Transverse colon (tissue), 4 donors: ENCODE measurements at regions not wholly inside any gene's neighbourhood (a gene's known extent, or its start where the extent isn't known, plus 50 kb on each side); places are given as distances from the start of the nearest gene placed in this dataset.

Experiments
- DNase-seq: peaks from one replicate; pipeline ENCODE4 v3.0.0-alpha.2; 2019
- H3K27ac ChIP-seq, 4 donors: fragments of 200-600 bp; sonication (generic); 2 replicates each; pipeline ENCODE4 v1.5.1; 2016 to 2018; ENCODE audit warnings: inconsistent platforms in 4 of 4
- H3K27me3 ChIP-seq: fragments of 200-600 bp; sonication (generic); 2 replicates; pipeline ENCODE4 v1.5.1; 2017; ENCODE audit warnings: inconsistent platforms
- H3K36me3 ChIP-seq, 4 donors: fragments of 200-600 bp; sonication (generic); 2 replicates each; pipeline ENCODE4 v1.5.1; 2017 to 2019; ENCODE audit warnings: inconsistent platforms in 4 of 4
- H3K4me1 ChIP-seq, 4 donors: fragments of 200-600 bp; sonication (generic); 2 replicates each; pipeline ENCODE4 v1.5.1; 2017 to 2020; ENCODE audit warnings: inconsistent platforms in 4 of 4
- H3K4me3 ChIP-seq, 4 donors: fragments of 200-600 bp; sonication (generic); 1 replicate in 1 of 4; 2 replicates in 3 of 4; pipeline versions ENCODE4 v1.5.1 to v1.6.1; 2017 to 2019; ENCODE audit warnings: inconsistent platforms in 4 of 4
- H3K9me3 ChIP-seq, 2 donors: fragments of 200-600 bp; sonication (generic); 2 replicates each; pipeline ENCODE4 v1.5.1; 2017 to 2019; ENCODE audit warnings: inconsistent platforms in 2 of 2
- EP300 ChIP-seq: sonication (generic); formaldehyde crosslinking; IDR thresholded peaks from one replicate; pipeline ENCODE4 v1.6.1; 2017; ENCODE audit warnings: antibody characterized with exemption, low read depth
- POLR2A ChIP-seq: fragments of 450-650 bp; IDR thresholded peaks from one replicate; pipeline ENCODE4 v1.6.1; 2016; ENCODE audit warnings: antibody characterized with exemption, mild to moderate bottlenecking, moderate library complexity
- POLR2AphosphoS5 ChIP-seq, 3 donors: sonication (generic); formaldehyde crosslinking; IDR thresholded peaks; one replicate each; pipeline ENCODE4 v1.6.1; 2016; ENCODE audit warnings: antibody characterized with exemption in 3 of 3
- WGBS, 2 donors: methylation state at CpG; one replicate each; pipeline ENCODE4 v1.1.5; 2018; ENCODE audit warnings: low coverage in 1 of 2; 5-methylcytosine and 5-hydroxymethylcytosine counted together
- in situ Hi-C, 4 donors: fragments of 200-750 bp; cut with MboI; loops; one replicate each; pipeline versions ENCODE4 v1.15.0 to v1.15.1; 2017; ENCODE audit warnings: low sequenced_read_pairs in 3 of 4, low pct_ligation_motif_present in 1 of 4, low pct_unique_long_range_greater_than_20kb in 1 of 4
- intact Hi-C: fragments of 100-400 bp; cut with DNase I; formaldehyde crosslinking; loops from one replicate; pipeline ENCODE4 v1.15.1; 2023; ENCODE audit warnings: low total_unique reads
- TF ChIP-seq, protein P1 (sequence below), 5 experiments: fragments of 200-600 bp in 3 of 5; fragments of 450-650 bp in 2 of 5; sonication (generic) in 3 of 5; IDR thresholded peaks; 1 replicate in 2 of 5; 2 replicates in 3 of 5; pipeline ENCODE4 v1.5.1; 2016 to 2017; ENCODE audit warnings: antibody characterized with exemption in 5 of 5, inconsistent platforms in 3 of 5, mild to moderate bottlenecking in 2 of 5, moderate library complexity in 1 of 5

- no peaks in the 10 kb centered on the region for H3K9me3 ChIP-seq
- no peak overlapping the region for H3K27ac ChIP-seq
- H3K4me1 ChIP-seq: no peaks in the 10 kb centered on the region
- in situ Hi-C loops (loop anchor here in 1 of 4 donors (25.0 kb wide), 1 partner anchor 435 kb away; no protein-coding TSS in a partner anchor), intact Hi-C loops (no loop called here)
- no peaks in the 10 kb centered on the region for H3K36me3 ChIP-seq
- H3K4me3 ChIP-seq: no peak overlapping the region
- no peak for DNase-seq
- no peaks in the 10 kb centered on the region for H3K27me3 ChIP-seq
- TF ChIP-seq EP300 (no peak), POLR2A (no peak), POLR2AphosphoS5 (IDR thresholded peaks at IDR 0.05) (no peak)
- TF ChIP-seq, protein P1, sequence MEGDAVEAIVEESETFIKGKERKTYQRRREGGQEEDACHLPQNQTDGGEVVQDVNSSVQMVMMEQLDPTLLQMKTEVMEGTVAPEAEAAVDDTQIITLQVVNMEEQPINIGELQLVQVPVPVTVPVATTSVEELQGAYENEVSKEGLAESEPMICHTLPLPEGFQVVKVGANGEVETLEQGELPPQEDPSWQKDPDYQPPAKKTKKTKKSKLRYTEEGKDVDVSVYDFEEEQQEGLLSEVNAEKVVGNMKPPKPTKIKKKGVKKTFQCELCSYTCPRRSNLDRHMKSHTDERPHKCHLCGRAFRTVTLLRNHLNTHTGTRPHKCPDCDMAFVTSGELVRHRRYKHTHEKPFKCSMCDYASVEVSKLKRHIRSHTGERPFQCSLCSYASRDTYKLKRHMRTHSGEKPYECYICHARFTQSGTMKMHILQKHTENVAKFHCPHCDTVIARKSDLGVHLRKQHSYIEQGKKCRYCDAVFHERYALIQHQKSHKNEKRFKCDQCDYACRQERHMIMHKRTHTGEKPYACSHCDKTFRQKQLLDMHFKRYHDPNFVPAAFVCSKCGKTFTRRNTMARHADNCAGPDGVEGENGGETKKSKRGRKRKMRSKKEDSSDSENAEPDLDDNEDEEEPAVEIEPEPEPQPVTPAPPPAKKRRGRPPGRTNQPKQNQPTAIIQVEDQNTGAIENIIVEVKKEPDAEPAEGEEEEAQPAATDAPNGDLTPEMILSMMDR (IDR thresholded peaks at IDR 0.05): no peak
Observed at GRCh38 chr12:59847127-59847526, 251.3 kb downstream of the SLC16A7 start.

DNA sequence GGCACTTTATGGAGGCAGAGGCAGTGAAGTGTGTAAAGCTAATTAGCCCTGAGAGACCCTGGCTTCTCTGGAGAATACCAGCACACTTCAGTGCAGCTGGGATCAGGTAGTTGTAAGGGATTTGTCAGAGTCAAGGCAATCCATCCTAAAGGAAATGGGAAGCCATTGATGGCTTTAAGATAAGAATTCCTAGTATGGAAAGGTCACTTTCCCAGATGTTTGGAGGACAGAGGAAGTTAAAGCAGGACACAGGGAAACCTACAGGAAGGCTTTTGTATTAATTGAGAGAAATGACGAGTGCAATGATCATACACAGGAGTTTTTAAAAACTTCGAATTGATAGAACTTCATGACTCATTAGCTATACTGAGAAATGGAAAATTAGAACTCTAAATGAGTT lies 254.4 kb downstream of the SLC16A7 start:
- Histone ChIP-seq H3K27me3 (no peaks in the 10 kb centered on the region), H3K27ac (no peak overlapping the region), H3K9me3 (no peaks in the 10 kb centered on the region), H3K4me3 (no peak overlapping the region), H3K4me1 (no peaks in the 10 kb centered on the region), H3K36me3 (no peaks in the 10 kb centered on the region)
- TF ChIP-seq POLR2A (no peak), POLR2AphosphoS5 (IDR thresholded peaks at IDR 0.05) (no peak)
- TF ChIP-seq, protein P1 (IDR thresholded peaks at IDR 0.05): no peak
- in situ Hi-C loops: no loop called here
- 81 to 83% methylated on average over 2 of the region's 2 CpGs for WGBS, 2 donors
- DNase-seq: no peak
- intact Hi-C loops: no loop called here

DNA sequence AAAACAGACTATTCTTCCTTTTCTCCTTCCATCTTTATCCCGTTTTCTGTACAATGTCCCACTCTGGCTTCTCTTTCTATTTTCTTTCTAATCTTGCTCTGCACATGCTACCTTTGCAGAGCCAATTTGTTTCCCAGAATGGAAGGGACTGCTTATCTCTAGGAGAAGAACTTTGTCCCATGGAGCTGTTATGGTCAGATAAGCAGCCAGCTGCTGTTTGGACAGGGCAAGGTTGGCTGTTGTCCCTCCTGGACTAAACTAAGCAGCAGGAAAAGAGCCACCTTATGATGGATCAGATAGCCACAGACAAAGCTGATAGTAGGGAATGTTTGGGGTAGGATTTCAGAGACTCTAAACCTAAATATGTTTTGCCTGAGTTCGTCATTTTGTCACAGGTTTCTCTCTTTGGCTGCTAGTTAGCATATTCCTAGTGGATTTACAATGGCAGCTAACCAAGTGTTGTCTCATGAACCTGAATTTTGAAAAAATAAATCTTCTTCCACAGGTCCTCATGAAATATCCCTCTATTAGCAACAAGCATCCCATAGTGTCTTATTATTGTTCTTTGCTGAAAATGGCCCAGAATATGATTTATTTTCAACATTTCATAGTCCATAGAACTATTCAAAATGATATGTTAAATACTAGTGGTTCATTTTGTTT lies 262.8 kb downstream of the SLC16A7 start:
- no peaks in the 10 kb centered on the region for H3K36me3 ChIP-seq
- in situ Hi-C loops: no loop called here
- no peak overlapping the region for H3K27ac ChIP-seq
- WGBS, 2 donors: 33 to 40% methylated on average over 2 of the region's 2 CpGs
- no peak overlapping the region for H3K4me3 ChIP-seq
- DNase-seq: peak; percentile 13
- H3K4me1 ChIP-seq: no peaks in the 10 kb centered on the region
- no peaks in the 10 kb centered on the region for H3K27me3 ChIP-seq
- no peak for TF ChIP-seq POLR2AphosphoS5 (IDR thresholded peaks at IDR 0.05)
- TF ChIP-seq EP300: no peak
- TF ChIP-seq POLR2A: no peak
- TF ChIP-seq, protein P1 (IDR thresholded peaks at IDR 0.05): no peak
- no peaks in the 10 kb centered on the region for H3K9me3 ChIP-seq
- intact Hi-C loops: no loop called here

GRCh38 chr12:59859171-59859510 lies 263.3 kb downstream of the SLC16A7 start:
- in situ Hi-C loops (no loop called here), intact Hi-C loops (no loop called here)
- 20 to 66% methylated on average over 1 of the region's 1 CpG for WGBS, 2 donors
- Histone ChIP-seq H3K4me1 (no peaks in the 10 kb centered on the region), H3K27ac (no peak overlapping the region), H3K27me3 (no peaks in the 10 kb centered on the region), H3K36me3 (no peaks in the 10 kb centered on the region), H3K4me3 (no peak overlapping the region), H3K9me3 (no peaks in the 10 kb centered on the region)
- no peak for DNase-seq
- TF ChIP-seq EP300 (no peak), POLR2A (no peak), POLR2AphosphoS5 (IDR thresholded peaks at IDR 0.05) (no peak)
- TF ChIP-seq, protein P1 (IDR thresholded peaks at IDR 0.05): no peak
